ENCODE measurements at regions not wholly inside any gene's neighbourhood (a gene's known extent, or its start where the extent isn't known, plus 50 kb on each side); places are given as distances from the start of the nearest gene placed in this dataset.
"Not testable (repeated sequence)": the region's sequence is repeated elsewhere in the genome, so short reads cannot be mapped to it uniquely, and the experiment has no call there.

DNA sequence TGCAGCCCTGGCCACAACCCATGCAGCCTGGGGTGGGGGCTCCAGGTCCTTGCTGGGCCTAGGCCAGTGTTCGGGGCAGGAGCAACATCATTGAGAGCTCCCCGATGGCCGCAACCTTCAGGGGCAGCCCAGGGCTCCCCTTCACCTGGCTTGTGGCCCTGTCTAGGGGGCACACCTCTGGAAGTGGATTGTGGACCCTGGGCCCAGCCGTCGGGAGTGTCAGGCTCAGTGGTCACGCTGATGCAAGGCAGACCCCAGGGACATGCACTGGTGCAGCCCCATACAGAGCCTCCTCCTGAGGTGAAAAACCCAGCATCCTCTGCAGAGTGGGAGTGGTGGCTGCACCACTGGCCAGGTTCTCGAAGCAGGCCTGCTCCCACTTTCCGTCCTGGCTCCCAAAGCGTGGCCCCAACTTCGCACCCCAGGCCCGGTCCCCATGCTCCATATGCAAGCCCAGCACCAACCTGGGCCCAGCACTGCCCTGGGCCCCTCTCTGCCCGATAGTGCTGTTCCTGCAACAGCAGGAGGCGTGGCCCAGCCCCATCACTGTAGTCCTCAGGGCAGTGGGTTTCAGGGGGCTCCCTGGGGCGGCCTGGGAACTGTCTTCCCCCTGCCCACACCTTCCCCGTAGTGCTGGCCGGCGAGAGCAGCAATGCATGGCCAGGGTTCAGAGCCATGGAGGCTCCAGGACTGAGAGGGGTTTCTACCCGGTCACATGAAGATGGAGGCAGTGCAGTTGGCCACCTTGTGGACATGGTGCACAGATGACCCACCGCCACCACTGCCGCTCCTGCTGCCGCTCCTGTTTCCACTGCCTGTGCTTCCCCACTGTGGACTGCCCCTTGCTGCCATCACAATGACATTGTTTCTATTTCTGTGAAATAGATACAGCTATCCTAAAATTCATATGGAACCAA, 303.9 kb upstream of the NRG3 start:
- no peak for DNase-seq (ENCODE audit: low read depth, low spot score)

DNA sequence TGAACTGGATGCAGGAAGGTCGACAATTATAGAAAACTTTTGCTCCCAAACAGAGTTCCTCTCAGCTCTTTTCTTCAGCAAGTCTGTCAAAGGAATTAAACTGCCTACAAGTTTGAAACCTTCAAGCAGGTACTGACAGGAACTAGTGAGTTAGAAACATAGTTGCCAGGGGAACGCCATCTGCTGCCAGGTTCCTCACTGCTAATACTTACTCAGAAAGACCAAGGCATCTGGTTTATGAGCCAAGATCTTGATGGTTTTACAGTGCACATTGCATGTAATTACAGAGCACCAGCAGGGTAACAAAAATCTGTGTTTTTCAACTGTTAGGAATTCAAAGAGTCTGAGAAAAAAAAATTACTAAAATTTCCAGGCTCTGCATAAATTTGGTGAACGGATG, 300.0 kb upstream of the NRG3 start:
- no peak for DNase-seq (ENCODE audit: low read depth, low spot score)

DNA sequence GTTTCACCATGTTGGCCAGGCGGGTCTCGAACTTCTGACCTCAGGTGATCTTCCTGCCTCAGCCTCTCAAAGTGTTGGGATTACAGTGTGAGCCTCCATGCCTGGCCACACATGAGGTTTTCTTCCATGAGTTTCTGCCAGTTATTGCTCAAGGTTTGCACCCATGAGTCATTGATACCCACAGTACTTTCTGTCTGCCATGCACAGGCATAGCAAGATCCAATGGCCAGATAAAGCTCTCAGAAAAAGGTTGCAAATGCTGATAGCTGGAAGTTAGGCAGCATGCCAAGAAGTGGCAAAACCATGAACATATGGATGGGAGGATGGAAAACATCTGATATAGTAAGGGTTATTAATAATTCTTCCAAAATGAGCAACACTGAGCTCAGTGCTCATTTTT, 298.7 kb upstream of the NRG3 start:
- DNase-seq (ENCODE audit: low read depth, low spot score), result no peak

DNA sequence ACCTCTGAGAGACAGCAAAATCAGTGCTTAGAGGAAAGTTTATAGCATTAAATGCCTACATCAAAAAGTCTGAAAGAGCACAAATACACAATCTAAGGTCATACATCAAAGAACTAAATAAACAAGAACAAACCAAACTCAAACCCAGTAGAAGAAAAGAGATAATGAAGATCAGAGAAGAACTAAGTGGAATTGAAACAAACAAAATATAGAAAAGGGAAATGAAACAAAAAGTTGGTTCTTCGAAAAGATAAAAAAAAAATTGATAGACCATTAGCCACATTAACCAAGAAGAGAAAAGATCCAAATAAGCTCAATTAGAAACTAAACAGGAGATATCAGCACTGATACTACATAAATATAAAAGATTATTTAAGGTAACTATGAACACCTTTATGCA, 280.0 kb upstream of the NRG3 start:
- DNase-seq (ENCODE audit: low read depth, low spot score), result no peak

DNA sequence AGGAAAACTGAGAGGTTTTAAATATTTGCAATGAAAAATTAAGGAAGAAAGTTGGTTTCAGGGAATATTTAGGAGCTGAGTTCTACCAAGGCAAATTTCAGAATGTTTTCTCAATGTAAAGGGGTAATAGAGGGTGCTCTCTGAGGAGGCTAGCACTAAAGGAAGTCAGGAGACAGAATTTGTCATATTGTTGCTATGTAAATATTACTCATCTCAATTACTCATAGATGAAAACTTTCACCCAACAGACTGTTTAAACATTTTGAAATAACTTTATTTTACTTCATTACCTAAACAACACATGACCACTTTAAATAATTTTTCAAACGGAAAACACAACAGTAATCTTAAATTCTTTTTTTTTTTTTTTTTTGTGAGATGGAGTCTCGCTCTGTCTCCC, 274.8 kb upstream of the NRG3 start:
- DNase-seq (ENCODE audit: low read depth, low spot score), result no peak

DNA sequence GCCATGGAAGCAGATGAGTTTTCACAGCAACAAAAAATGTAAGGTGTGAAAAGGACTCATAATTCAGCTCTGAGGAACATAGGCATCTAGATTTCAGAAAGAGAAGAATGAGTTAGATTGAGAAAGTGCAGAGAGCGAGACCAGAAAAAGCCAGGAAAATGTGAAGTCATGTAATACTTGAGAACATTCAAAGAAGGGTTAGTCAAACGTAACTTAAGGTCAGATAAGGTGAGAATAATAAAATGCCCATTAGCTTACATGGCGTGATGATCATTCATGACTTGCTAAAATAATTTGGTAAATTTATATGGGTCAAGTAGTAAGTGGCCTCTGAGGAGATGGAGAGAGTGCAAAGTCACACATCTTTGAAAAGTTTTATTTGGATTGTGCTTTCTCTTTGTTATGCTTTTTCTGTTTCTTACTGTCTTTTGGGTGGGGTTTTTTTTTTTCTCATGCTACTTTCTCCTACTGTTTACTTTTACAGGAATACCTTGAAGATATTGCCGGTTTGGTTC, 271.8 kb upstream of the NRG3 start:
- no peak for DNase-seq (ENCODE audit: low read depth, low spot score)

DNA sequence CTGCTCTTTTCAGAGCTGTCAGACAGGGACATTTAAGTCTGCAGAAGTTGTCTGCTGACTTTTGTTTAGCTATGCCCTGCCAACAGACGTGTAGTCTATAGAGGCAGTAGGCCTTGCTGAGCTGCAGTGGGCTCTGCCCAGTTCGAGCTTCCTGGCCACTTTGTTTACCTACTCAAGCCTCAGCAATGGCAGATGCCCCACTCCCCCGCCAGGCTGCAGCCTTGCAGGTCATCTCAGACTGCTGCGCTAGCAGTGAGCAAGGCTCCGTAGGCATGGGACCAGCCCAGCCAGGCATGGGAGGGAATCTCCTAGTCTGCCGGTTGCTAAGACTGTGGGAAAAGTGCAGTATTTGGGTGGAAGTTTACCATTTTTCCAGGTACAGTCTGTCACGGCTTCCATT, 230.5 kb upstream of the NRG3 start:
- DNase-seq (ENCODE audit: low read depth, low spot score), result not testable (repeated sequence)

DNA sequence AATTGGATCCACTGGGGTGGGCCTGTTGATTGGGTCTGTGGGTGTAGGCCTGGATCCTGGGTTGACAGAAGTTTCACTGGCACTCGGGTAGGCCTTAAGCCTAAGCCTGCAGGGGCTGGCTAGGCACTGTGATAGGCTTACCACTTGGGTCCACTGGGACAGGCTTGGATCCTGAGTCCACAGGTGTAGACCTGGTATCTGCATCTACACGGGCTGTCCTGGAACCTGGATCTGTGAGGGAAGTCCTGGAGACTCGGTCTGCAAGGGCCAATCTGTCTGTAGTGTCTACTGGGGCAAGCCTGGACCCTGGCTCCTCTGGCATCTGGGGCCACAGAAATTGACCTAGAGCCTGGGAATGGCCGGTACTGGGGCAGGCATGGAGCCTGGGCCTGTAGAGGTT, 219.0 kb upstream of the NRG3 start:
- no peak for DNase-seq (ENCODE audit: low read depth, low spot score)

DNA sequence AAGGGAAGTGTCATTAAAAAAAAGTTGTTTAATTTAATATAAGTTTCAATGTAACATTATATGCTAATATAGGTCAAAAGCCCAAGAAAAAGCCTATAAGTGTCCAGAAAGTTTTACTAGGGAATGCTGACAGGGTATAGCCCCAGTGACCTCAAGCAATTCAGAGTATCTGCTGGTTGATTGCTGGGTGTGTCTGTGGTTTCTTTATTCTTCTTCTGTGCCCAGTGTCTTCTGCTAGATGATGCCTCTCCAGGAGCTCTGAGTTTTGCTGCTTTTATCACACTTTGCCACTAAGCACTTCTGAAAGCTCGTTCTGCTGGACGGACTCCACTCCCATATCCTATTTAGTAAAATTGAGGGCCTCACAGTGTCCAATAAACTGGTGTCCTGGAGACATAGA, 212.2 kb upstream of the NRG3 start:
- no peak for DNase-seq (ENCODE audit: low read depth, low spot score)

DNA sequence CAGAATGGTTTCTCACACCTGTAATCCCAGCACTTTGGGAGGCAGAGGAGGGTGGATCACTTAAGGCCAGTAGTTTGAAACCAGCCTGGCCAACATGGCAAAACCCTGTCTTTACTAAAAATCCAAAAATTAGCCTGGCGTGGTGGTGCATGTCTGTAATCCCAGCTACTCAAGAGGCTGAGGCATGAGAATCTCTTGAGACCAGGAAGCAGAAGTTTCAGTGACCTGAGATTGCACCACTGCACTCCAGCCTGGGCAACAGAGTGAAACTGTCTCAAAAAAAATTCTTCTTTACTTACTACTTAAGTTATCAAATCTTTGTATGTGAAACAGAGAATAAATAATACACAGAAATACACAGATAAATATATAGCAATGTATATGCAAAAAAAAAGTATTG, 210.2 kb upstream of the NRG3 start:
- not testable (repeated sequence) for DNase-seq (ENCODE audit: low read depth, low spot score)

DNA sequence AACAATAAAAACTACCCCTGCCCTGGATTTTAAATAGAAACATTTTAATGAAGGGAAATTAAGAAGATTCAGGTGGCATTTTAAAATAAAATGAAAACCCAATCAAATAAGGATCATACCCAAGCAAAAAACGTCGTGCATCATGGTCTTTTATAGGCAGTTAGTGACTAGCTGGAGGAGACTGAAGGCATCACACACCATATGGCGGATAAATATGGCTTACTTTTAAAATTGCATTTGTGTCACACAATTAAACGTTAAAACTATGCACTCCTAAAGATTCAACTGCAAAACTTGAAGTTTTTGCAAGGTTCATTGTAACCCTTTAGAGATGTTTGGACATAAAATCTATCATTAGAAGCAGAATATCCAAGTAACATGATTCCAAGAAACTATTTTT, 200.1 kb upstream of the NRG3 start:
- DNase-seq (ENCODE audit: low read depth, low spot score), result no peak

DNA sequence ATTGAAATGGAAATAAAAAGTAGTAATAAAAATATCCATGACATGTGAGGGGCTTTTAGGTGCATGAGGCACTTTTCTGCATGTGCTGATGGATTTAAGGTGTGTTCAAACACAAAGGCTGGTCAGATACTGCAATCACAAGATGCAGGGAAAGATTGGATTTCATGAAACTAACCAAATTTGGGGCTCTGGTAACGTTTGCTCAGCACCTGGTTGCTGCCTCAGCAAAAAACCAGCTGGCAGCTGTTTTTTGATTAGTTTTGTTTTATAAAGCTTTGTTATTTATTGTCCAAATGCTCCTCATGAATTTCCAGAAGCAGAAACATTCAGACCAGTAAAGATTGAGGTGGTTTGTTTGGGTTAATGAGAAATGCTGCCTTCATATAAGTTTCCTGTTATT, 195.7 kb upstream of the NRG3 start:
- DNase-seq (ENCODE audit: low read depth, low spot score), result no peak

DNA sequence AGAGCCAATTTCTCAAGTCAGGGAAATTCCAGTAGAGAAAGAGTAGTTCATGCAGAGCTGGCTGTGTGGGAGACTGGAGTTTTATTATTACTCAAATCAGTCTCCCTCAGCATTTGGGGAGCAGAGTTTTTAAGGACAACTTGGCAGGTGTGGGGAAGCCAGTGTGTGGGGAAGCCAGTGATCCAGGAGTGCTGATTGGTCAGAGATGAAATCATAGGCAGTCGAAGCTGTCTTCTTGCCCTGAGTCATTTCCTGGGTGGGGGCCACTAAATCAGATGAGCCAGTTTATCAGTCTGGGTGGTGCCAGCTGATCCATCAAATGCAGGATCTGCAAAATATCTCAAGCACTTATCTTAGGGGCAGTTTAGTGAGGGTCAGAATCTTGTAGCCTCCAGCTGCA, 194.6 kb upstream of the NRG3 start:
- no peak for DNase-seq (ENCODE audit: low read depth, low spot score)

DNA sequence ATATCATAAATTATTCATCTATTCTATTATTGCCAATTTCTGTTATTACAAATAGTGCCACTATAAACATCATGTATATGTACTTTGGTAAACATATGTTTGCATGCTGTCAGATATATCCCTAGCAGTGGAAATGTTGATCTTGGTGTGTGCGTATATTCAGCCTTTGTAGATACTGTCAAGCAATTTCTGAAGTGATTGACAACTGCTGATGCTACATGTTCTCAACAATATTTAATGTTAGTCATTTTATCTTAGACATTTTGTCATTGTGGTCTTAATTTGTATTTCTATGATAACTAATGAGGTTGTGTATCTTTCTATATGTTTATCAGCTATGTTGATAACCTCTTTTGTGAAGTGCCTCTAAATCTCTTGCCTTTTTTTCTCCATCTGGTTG, 186.5 kb upstream of the NRG3 start:
- no peak for DNase-seq (ENCODE audit: low read depth, low spot score)

DNA sequence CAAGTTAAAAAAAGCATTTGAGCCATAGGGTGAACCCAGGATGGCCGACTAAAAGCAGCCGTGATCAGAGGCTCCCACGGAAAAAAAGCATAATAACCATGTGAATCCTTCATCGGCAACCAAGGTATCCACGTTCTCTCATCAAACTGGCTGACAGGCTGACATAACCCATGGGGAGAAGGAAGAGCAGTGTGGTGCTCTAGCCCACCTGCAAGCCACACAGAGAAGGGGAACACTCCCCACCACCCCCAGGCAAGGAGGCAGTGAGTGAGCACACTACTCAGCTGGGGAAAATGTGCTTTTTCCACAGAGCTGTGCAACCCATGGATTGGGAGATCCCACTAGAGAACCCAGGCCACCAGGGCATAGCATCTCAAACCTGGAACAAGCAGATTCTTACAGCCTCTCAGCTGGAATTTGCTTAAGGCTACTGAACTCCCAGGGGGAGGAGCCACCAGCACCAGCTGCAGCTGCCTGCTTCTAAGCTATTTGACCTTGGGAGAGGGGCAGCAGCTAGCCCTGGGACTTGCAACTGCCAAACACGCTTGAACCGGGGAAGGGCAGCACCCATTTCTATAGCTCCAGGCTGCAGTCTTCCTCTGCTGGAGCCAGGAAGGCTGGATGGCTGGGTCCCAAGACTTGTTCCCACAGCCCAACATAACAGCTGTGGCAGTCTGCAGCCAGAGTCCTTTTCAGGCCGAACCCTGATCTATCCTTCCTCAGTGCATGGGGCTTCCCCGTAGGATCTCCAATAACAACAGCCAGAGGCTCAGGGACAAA, 178.2 kb upstream of the NRG3 start:
- DNase-seq (ENCODE audit: low read depth, low spot score), result peak; percentile 45

DNA sequence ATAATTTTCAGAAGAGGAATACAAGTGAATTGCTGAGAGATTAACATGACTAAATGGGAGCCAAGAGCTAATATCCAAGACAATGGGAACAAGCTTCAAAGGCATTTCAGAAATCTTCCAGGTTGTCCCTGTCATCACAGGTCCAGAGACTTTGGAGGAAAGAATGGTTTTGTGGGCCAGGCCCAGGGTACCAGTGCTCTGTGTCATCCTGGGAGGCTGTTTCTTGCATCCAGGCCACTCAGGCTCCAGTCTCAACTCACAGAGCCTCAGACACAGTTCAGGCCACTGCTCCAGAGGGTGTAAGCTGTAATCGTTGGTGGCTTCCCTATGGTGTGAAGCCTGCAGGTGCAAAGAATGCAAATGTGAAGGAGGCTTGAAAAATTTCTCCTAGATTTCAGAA, 170.4 kb upstream of the NRG3 start:
- DNase-seq (ENCODE audit: low read depth, low spot score), result peak; percentile 20

DNA sequence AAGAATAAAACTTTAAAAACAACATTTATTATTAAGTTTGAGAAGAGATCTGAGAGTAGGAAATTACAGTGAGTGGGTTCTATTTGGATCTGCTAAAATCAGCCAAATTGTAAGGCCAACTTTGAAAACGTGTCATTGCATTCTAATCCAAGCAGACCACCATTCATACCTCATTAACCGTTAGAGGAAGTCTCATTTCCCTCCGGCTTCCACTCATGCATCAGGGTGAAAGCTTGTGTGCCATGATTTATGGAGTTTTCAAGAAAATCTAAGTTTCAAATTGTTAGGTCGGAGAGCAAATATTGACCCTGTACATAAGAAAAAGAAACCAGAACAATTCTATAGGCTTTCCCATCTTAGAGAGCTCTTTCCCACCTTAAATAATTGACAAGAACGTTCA, 166.6 kb upstream of the NRG3 start:
- DNase-seq (ENCODE audit: low read depth, low spot score), result no peak

DNA sequence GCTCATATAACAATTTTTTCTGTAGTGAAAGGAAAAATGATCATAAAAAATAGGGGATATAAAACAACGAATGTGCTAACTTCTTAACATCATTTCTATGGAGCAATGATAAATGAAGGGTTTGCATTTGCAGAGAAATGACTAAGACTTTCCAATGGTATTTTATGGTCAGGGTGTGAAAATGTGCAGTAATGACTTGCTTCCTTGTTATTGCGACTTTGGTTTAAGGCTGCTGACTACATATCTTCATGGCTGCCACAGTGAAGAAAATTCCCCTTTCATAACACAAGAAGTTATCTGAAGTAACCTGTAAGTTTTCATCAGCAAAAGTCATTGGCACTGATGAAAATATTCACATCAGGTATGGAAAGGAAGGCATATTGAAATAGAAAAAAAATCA, 166.1 kb upstream of the NRG3 start:
- no peak for DNase-seq (ENCODE audit: low read depth, low spot score)

DNA sequence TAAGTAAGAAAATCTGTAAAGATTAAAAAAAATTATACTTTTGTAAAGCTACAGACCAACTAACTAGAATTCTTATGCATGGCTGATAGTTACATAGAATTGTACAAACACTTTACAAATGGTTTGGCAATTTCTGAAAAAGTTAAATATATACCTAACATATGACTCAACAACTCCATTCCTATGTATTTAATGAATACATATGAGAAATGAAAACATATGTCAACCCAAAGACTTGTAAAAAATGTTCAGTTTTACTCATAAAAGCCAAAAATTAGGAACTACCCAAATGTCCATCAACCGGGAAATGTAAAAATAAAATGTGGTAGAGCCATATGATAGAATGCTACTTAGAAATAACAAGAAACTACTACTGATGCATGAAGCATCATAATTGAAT, 152.6 kb upstream of the NRG3 start:
- no peak for DNase-seq (ENCODE audit: low read depth, low spot score)

DNA sequence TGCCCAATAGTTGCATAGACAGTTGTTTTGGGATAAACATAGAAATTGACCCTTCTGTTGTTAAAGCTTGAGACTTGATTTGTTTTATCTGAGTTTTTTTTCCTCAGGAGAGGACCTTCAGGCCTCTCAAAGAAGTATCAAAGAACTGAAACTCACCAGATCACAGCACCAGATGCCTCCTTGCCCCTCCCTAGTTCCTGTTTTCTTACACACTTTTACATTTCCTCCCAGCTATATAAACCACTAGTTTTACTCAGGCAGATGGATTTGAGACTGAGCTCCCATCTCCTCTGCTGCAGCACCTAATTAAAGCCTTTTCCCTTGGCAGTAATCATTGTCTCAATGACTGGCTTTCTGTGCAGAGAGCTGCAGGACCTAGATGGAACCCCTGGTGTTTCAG, 150.6 kb upstream of the NRG3 start:
- DNase-seq (ENCODE audit: low read depth, low spot score), result no peak

DNA sequence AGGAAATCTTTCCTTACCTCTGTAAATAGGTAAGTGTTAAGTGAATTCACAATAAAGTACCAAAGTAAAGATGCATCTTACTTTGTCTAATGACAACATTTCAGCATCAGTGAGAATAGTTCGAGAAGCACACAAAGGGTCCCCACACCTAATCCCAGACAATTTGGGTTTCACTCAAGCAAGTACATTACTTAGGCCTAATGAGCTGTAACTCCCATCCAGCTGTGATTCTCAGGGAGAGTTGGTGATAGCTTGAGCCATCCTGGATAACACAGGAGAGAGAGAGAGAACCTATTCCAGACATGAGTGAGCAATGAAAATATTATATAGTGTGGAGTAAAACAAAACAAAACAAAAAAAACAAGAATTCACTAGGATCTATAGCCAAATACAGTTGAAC, 149.1 kb upstream of the NRG3 start:
- no peak for DNase-seq (ENCODE audit: low read depth, low spot score)

DNA sequence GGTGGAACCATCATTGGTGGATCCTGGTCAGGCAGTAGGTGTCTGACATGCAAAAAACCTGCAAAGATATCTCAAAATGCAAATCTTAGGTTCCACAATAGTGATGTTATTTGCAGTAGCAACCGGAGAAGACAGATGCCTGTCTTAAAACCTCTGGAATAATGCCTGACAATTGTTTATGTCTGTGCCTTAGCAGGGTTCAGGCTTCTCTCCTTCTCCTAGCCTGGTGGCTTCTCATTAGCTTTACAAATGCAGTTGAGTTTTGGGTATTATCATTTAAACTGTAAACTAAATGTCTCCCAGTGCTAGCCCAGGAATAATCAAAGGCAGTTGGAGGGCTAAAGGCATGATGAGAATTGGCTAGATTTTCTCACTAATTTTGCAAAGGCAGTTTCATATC, 146.3 kb upstream of the NRG3 start:
- DNase-seq (ENCODE audit: low read depth, low spot score), result peak; percentile 12

DNA sequence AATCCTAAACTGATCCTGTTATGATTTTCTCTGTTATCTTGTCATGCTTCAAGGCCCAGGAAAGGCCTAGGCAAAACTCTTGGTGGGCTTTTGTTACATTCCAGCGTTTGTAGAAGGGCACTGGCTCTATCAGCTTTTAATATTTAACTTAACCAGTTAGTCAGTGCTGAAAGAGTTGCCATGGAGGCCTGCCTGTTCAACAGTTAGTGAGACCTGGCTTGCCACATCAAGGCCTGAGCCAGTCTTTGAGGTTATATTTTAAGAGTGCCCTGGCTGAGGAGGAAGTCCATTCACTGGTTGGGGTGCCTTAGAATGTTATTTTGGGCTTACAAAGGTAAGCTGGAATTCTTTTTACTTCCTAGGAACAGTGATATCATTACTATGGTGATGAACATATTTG, 144.1 kb upstream of the NRG3 start:
- DNase-seq (ENCODE audit: low read depth, low spot score), result no peak

All from iPS DF 19.7 (cell line).